ENCODE measurements at regions not wholly inside any gene's neighbourhood (a gene's known extent, or its start where the extent isn't known, plus 50 kb on each side); places are given as distances from the start of the nearest gene placed in this dataset.

DNA sequence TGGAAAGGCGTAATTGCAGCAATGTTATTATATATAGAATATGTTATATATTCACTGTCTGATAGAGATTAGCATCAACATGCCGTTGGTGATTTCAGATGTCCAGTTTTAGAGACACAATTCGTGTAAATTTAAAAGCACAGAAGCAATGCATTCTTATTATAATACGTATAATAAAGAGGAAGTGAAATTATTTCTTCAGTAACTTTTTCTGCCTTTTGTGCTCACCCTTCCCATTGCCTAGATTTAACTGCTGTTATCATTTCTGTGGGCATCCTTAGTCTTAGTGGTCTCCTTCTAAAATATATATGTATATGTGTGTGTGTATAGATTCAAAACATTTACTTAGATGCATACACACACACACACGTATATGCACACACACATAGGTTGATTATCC lies 592.5 kb upstream of the GOLIM4 start:
- TF ChIP-seq EZH2 (IDR thresholded peaks at IDR 0.05; ENCODE audit: insufficient read depth, poor library complexity, severe bottlenecking) (no peak), EZH2phosphoT487 (IDR thresholded peaks at IDR 0.05; ENCODE audit: insufficient read depth, low read depth) (no peak)

Data from GM23248 (cell line).